Neutrophil (primary cell): ENCODE measurements at regions not wholly inside any gene's neighbourhood (a gene's known extent, or its start where the extent isn't known, plus 50 kb on each side); places are given as distances from the start of the nearest gene placed in this dataset.

Source experiments
- H3K27ac ChIP-seq: fragments of 200-600 bp; sonication (generic); 2 replicates; pipeline ENCODE4 v1.5.1; 2016; ENCODE audit warnings: mild to moderate bottlenecking, moderate library complexity
- H3K27me3 ChIP-seq: fragments of 200-600 bp; sonication (generic); 2 replicates; pipeline ENCODE4 v1.6.0; 2016; ENCODE audit warnings: mild to moderate bottlenecking
- H3K36me3 ChIP-seq: fragments of 200-600 bp; sonication (generic); 2 replicates; pipeline ENCODE4 v1.5.1; 2017
- H3K4me1 ChIP-seq, 2 experiments: fragments of 200-600 bp in 1 of 2; sonication (generic) in 1 of 2; 1 replicate in 1 of 2; 2 replicates in 1 of 2; pipeline versions ENCODE4 v1.5.1 to v1.6.1; 2013 to 2016; ENCODE audit warnings: low read depth in 1 of 2, low read length in 1 of 2, mild to moderate bottlenecking in 1 of 2, moderate library complexity in 1 of 2; ENCODE audit not compliant: control insufficient read depth in 1 of 2, insufficient read depth in 1 of 2
- H3K4me3 ChIP-seq, 2 experiments: fragments of 200-600 bp in 1 of 2; sonication (generic) in 1 of 2; 1 replicate in 1 of 2; 2 replicates in 1 of 2; pipeline ENCODE4 v1.5.1; 2013 to 2016; ENCODE audit warnings: low read depth in 1 of 2, low read length in 1 of 2, mild to moderate bottlenecking in 1 of 2, moderate library complexity in 1 of 2
- H3K9me3 ChIP-seq: fragments of 200-600 bp; sonication (generic); 2 replicates; pipeline ENCODE4 v1.5.1; 2016
- CTCF ChIP-seq: fragments of 200-600 bp; sonication (generic); IDR thresholded peaks from 2 replicates; pipeline ENCODE4 v1.5.1; 2016; ENCODE audit warnings: antibody characterized with exemption

DNA sequence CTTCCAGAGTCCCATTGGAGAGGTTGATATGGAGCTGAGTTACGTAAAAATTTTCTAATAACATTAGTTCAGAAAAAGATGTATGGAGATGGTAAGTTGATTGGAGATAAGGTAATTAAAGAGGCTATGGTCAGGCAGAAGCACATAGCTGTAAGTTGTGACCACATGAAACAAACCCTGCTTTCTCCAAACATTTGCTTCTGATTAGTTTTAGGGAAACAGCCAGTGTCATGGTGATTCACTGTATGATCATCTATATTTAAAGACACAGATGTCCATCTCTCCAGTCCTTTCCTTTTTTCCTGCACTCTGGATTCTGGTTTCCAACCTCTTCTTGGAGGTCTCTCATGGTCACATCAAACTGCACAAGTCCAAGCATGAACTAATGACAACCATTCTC is 1550.8 kb upstream of the PIK3C3 start:
- Histone ChIP-seq H3K36me3 (no peaks in the 10 kb centered on the region), H3K27ac (no peak overlapping the region), H3K4me3 (no peak overlapping the region), H3K9me3 (no peaks in the 10 kb centered on the region), H3K4me1 (no peaks in the 10 kb centered on the region), H3K27me3 (no peaks in the 10 kb centered on the region)
- no peak for TF ChIP-seq CTCF

DNA sequence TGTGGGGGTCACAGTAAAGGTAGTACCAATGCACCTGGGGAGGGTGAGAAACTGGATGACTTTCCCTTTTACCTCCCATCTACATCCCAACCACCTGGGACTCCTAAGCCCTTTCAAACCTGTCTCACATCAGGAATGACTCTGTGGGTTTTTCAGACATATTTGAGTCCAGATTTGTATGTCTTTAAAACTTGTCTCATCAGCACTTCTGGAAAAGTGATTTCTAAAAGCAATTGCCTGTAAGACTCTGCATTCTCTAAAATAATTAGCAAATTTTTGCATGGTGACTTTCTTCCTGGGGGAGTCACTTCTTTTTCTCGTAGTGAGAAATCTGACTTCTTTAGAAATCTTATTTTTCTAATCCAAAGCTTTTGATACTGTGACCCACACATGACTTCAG is 1553.0 kb upstream of the PIK3C3 start:
- H3K4me1 ChIP-seq, result no peaks in the 10 kb centered on the region
- no peaks in the 10 kb centered on the region for H3K36me3 ChIP-seq
- H3K27ac ChIP-seq, result no peak overlapping the region
- H3K4me3 ChIP-seq, result no peak overlapping the region
- no peaks in the 10 kb centered on the region for H3K9me3 ChIP-seq
- no peaks in the 10 kb centered on the region for H3K27me3 ChIP-seq
- TF ChIP-seq CTCF, result no peak

DNA sequence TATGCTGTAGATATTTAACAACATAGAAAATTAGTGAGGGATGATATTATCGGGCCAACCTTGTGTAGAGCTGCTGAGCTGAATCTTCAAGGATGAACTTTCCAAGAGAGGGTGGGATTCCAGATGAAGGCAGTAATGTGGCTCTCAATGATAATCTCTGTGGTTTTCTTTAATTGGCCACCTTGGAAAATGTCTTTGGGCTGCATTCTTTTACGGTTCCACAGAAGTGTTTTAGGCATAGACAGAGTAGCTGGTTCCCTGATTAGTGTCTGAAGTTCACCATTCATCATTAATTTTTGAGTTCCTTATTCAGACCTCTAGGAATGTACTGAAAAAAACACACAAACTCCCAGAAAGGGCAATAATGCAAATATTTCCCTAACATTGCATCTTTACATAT is 1566.9 kb upstream of the PIK3C3 start:
- H3K9me3 ChIP-seq, result no peaks in the 10 kb centered on the region
- H3K4me1 ChIP-seq, result no peaks in the 10 kb centered on the region
- no peak overlapping the region for H3K4me3 ChIP-seq
- no peaks in the 10 kb centered on the region for H3K36me3 ChIP-seq
- H3K27ac ChIP-seq, result no peak overlapping the region
- no peaks in the 10 kb centered on the region for H3K27me3 ChIP-seq
- no peak for TF ChIP-seq CTCF

DNA sequence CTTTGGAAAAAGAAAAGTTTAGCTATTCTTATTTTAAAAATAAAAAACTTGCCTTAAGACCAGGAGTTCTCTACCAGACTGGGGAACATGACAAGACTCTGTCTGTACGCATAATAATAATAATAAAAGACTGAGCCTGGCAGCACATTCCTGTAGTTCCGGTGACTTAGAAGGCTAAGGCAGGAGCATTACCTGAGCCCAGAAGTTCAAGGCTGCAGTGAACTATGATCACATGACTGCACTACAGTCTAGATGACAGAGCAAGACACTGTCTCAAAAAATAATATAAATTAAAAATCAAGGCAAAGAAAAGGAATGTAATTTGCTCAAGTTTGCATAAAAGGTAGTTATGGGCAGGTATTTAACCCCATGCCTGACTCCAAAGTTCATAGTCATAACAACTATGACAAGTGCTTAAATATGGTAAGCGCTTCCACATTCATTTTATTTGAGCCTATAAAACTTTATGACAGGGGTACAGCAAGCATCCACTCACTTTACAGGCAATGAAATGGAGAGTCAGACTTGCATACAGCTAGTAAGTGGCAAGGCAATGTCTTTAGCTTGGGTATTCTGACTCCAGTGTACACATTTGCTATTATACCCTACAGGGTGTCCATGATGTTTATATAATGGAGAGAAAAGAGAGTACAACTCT is 1567.8 kb upstream of the PIK3C3 start:
- Histone ChIP-seq H3K36me3 (no peaks in the 10 kb centered on the region), H3K4me3 (no peak overlapping the region), H3K9me3 (no peaks in the 10 kb centered on the region), H3K27me3 (no peaks in the 10 kb centered on the region), H3K4me1 (no peaks in the 10 kb centered on the region), H3K27ac (no peak overlapping the region)
- TF ChIP-seq CTCF, result no peak

- Histone ChIP-seq H3K27ac (no peak overlapping the region), H3K27me3 (no peaks in the 10 kb centered on the region), H3K4me1 (no peaks in the 10 kb centered on the region), H3K4me3 (no peak overlapping the region), H3K9me3 (no peaks in the 10 kb centered on the region), H3K36me3 (no peaks in the 10 kb centered on the region)
- no peak for TF ChIP-seq CTCF
Measured at GRCh38 chr18:40382197-40382596, 1572.8 kb upstream of the PIK3C3 start.
